ENCODE measurements at regions not wholly inside any gene's neighbourhood (a gene's known extent, or its start where the extent isn't known, plus 50 kb on each side); places are given as distances from the start of the nearest gene placed in this dataset.
"Not testable (repeated sequence)": the region's sequence is repeated elsewhere in the genome, so short reads cannot be mapped to it uniquely, and the experiment has no call there.

DNA sequence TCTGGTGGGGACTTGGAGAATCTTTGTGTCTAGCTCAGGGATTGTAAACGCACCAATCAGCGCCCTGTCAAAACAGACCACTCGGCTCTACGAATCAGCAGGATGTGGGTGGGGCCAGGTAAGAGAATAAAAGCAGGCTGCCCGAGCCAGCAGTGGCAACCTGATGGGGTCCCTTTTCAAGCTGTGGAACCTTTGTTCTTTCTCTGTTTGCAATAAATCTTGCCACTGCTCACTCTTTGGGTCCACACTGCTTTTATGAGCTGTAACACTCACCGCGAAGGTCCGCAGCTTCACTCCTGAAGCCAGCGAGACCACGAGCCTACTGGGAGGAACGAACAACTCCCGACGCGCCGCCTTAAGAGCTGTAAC lies 288.6 kb upstream of the UBE2E3 start:
- H3K9me1 ChIP-seq (ENCODE audit: insufficient read depth, low read length); H2BK5ac ChIP-seq (ENCODE audit: low read depth, low read length, poor library complexity, severe bottlenecking); BruUV-seq (replicated peaks); H3K27me3 ChIP-seq (ENCODE audit: control insufficient read depth, insufficient read depth, low read length); H4K20me1 ChIP-seq (ENCODE audit: insufficient read depth, low read length); CTCF ChIA-PET; ATAC-seq (ENCODE audit: low read depth); H4K91ac ChIP-seq (ENCODE audit: insufficient read depth, low read depth, low read length); H3K4ac ChIP-seq (ENCODE audit: low read depth, low read length); H4K5ac ChIP-seq (ENCODE audit: low read depth, low read length); H3K14ac ChIP-seq (replicated peaks; ENCODE audit: low read depth, low read length); H3K4me1 ChIP-seq (ENCODE audit: control insufficient read depth, insufficient read depth, low read length); H2AK5ac ChIP-seq (ENCODE audit: low read depth, low read length); H3K9ac ChIP-seq (ENCODE audit: low read depth, low read length); H4K8ac ChIP-seq (ENCODE audit: low read depth in 2 of 2, low read length in 2 of 2); DNase-seq; H2AFZ ChIP-seq (replicated peaks; ENCODE audit: low read length, poor library complexity); H3K9me3 ChIP-seq (ENCODE audit: control insufficient read depth, insufficient read depth, low read length); H3K4me3 ChIP-seq (ENCODE audit: insufficient read depth, low read depth, low read length); H2BK120ac ChIP-seq (ENCODE audit: low read depth, low read length); H3K79me1 ChIP-seq (ENCODE audit: low read depth in 1 of 2, low read length in 2 of 2); H3K56ac ChIP-seq (ENCODE audit: extremely low read depth, insufficient read depth, low read length); POLR2A ChIA-PET (ENCODE audit: unreplicated experiment); H3K18ac ChIP-seq (ENCODE audit: low read depth, low read length); H3K36me3 ChIP-seq (ENCODE audit: control insufficient read depth, insufficient read depth, low read length); H3K23ac ChIP-seq (ENCODE audit: low read depth, low read length); H3K27ac ChIP-seq (ENCODE audit: insufficient read depth, low read length); H2AK9ac ChIP-seq (replicated peaks; ENCODE audit: low read depth, low read length, poor library complexity); H2BK15ac ChIP-seq (ENCODE audit: low read depth, low read length); in situ Hi-C loops (cut with MboI; ENCODE audit: low sequenced_read_pairs); dilution Hi-C loops (cut with HindIII; ENCODE audit: low sequenced_read_pairs, unreplicated experiment); H3K4me2 ChIP-seq (ENCODE audit: low read depth, low read length); H2BK20ac ChIP-seq (ENCODE audit: low read depth, low read length); intact Hi-C loops (cut with micrococcal nuclease): not testable (repeated sequence)
- 100% methylated on average over 6 of the region's 15 CpGs; no CpG with 5 or more reads in 1 of the 2 experiments for WGBS, 2 experiments (ENCODE audit: extremely low coverage in 2 of 2, insufficient read length in 1 of 2)

DNA sequence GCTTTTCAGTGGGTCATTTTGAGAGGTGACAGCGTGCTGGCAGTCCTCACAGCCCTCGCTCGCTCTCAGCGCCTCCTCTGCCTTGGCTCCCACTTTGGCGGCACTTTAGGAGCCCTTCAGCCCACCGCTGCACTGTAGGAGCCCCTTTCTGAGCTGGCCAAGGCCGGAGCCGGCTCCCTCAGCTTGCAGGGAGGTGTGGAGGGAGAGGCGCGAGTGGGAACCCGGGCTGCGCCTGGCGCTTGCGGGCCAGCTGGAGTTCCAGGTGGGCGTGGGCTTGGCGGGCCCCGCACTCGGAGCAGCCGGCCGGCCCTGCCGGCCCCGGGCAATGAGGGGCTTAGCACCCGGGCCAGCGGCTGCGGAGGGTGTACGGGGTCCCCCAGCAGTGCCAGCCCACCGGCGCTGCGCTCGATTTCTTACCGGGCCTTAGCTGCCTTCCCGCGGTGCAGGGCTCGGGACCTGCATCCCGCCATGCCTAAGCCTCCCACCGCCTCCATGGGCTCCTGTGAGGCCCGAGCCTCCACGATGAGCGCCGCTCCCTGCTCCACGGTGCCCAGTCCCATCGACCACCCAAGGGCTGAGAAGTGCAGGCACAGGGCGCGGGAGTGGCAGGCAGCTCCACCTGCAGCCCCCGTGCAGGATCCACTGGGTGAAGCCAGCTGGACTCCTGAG lies 289.1 kb upstream of the UBE2E3 start:
- H3K14ac ChIP-seq (replicated peaks; ENCODE audit: low read depth, low read length); CTCF ChIA-PET; H3K79me1 ChIP-seq (ENCODE audit: low read depth in 1 of 2, low read length in 2 of 2); H3K27me3 ChIP-seq (ENCODE audit: control insufficient read depth, insufficient read depth, low read length); H3K4me3 ChIP-seq (ENCODE audit: insufficient read depth, low read depth, low read length); H3K9me3 ChIP-seq (ENCODE audit: control insufficient read depth, insufficient read depth, low read length); H4K20me1 ChIP-seq (ENCODE audit: insufficient read depth, low read length); dilution Hi-C loops (cut with HindIII; ENCODE audit: low sequenced_read_pairs, unreplicated experiment); H3K4me2 ChIP-seq (ENCODE audit: low read depth, low read length); H4K91ac ChIP-seq (ENCODE audit: insufficient read depth, low read depth, low read length); H2BK5ac ChIP-seq (ENCODE audit: low read depth, low read length, poor library complexity, severe bottlenecking); H3K36me3 ChIP-seq (ENCODE audit: control insufficient read depth, insufficient read depth, low read length); H2AK5ac ChIP-seq (ENCODE audit: low read depth, low read length); H3K56ac ChIP-seq (ENCODE audit: extremely low read depth, insufficient read depth, low read length); DNase-seq; H3K9me1 ChIP-seq (ENCODE audit: insufficient read depth, low read length); in situ Hi-C loops (cut with MboI; ENCODE audit: low sequenced_read_pairs); H2BK20ac ChIP-seq (ENCODE audit: low read depth, low read length); H2BK15ac ChIP-seq (ENCODE audit: low read depth, low read length); H3K23ac ChIP-seq (ENCODE audit: low read depth, low read length); H4K8ac ChIP-seq (ENCODE audit: low read depth in 2 of 2, low read length in 2 of 2); H3K9ac ChIP-seq (ENCODE audit: low read depth, low read length); H3K27ac ChIP-seq (ENCODE audit: insufficient read depth, low read length); H4K5ac ChIP-seq (ENCODE audit: low read depth, low read length); H2AFZ ChIP-seq (replicated peaks; ENCODE audit: low read length, poor library complexity); BruUV-seq (replicated peaks); H3K4me1 ChIP-seq (ENCODE audit: control insufficient read depth, insufficient read depth, low read length); H2BK120ac ChIP-seq (ENCODE audit: low read depth, low read length); H2AK9ac ChIP-seq (replicated peaks; ENCODE audit: low read depth, low read length, poor library complexity); ATAC-seq (ENCODE audit: low read depth); intact Hi-C loops (cut with micrococcal nuclease); H3K4ac ChIP-seq (ENCODE audit: low read depth, low read length): not testable (repeated sequence)
- H3K18ac ChIP-seq (ENCODE audit: low read depth, low read length), result peak overlapping the region; percentile 44; the same call in 1 of the 2 replicates
- no CpG with 5 or more reads among the region's 45 CpGs for WGBS, 2 experiments (ENCODE audit: extremely low coverage in 2 of 2, insufficient read length in 1 of 2)
- POLR2A ChIA-PET (ENCODE audit: unreplicated experiment), result interaction anchor here (1.0 kb wide), 1 partner anchor 13 kb away, joined by 3 read pairs; no protein-coding TSS in a partner anchor
